PC-9 (cell line): ENCODE measurements at regions not wholly inside any gene's neighbourhood (a gene's known extent, or its start where the extent isn't known, plus 50 kb on each side); places are given as distances from the start of the nearest gene placed in this dataset.

Source experiments
- BruUV-seq: library from RNA; stranded (reverse); fragments of 400-500 nt; replicated peaks from 2 replicates; lab custom pipeline; 2021; lab: Mats Ljungman, UMichigan
- CTCF ChIA-PET: fragments of 300-600 bp; sonication (Branson Sonifier 250); formaldehyde crosslinking; loops from one replicate; lab custom pipeline; 2022; ENCODE audit warnings: antibody characterized with exemption; lab: Charles Lee
- POLR2A ChIA-PET: fragments of 300-600 bp; sonication (Branson Sonifier 250); formaldehyde crosslinking; loops from one replicate; lab custom pipeline; 2022; ENCODE audit warnings: antibody characterized with exemption; ENCODE audit not compliant: unreplicated experiment; lab: Charles Lee
- DNase-seq, 2 experiments: peaks; one replicate each; pipeline versions ENCODE4 v3.0.0 to v3.0.0-alpha.2; 2015 to 2022; ENCODE audit warnings: mixed read lengths in 1 of 2
- H2AFZ ChIP-seq: fragments of 200-600 bp; sonication (generic); 2 replicates; pipeline ENCODE4 v1.8.1; 2017; ENCODE audit warnings: antibody characterized with exemption
- H3F3A ChIP-seq: fragments of 200-600 bp; sonication (generic); 2 replicates; pipeline ENCODE4 v1.8.1; 2017; ENCODE audit warnings: antibody characterized with exemption, mild to moderate bottlenecking, low read depth; ENCODE audit not compliant: insufficient read depth
- H3K27ac ChIP-seq: fragments of 200-600 bp; sonication (generic); 2 replicates; pipeline ENCODE4 v1.6.1; 2016; ENCODE audit warnings: mixed run types
- H3K27me3 ChIP-seq: fragments of 200-600 bp; sonication (generic); 2 replicates; pipeline ENCODE4 v1.6.1; 2016; ENCODE audit warnings: low read depth, mixed run types; ENCODE audit not compliant: insufficient read depth
- H3K36me3 ChIP-seq: fragments of 200-600 bp; sonication (generic); 2 replicates; pipeline ENCODE4 v1.6.1; 2016; ENCODE audit warnings: low read depth, mixed run types
- H3K4me1 ChIP-seq: fragments of 200-600 bp; sonication (generic); replicated peaks from 2 replicates; pipeline ENCODE4 v1.6.1; 2016; ENCODE audit warnings: mixed run types; ENCODE audit not compliant: insufficient read depth
- H3K4me2 ChIP-seq: fragments of 200-600 bp; sonication (generic); 2 replicates; pipeline ENCODE4 v1.6.1; 2017; ENCODE audit warnings: mixed run types
- H3K4me3 ChIP-seq: fragments of 200-600 bp; sonication (generic); 2 replicates; pipeline ENCODE4 v1.6.1; 2016; ENCODE audit warnings: mixed run types
- H3K79me2 ChIP-seq: fragments of 200-600 bp; sonication (generic); 2 replicates; pipeline ENCODE4 v1.6.1; 2017; ENCODE audit warnings: low read depth, mixed run types
- H3K9me2 ChIP-seq: fragments of 200-600 bp; sonication (generic); 2 replicates; pipeline ENCODE4 v1.8.1; 2017; ENCODE audit warnings: mild to moderate bottlenecking; ENCODE audit not compliant: insufficient read depth
- H3K9me3 ChIP-seq: fragments of 200-600 bp; sonication (generic); 2 replicates; pipeline ENCODE4 v1.8.1; 2016; ENCODE audit warnings: low read depth; ENCODE audit not compliant: insufficient read depth
- H4K20me1 ChIP-seq: fragments of 200-600 bp; sonication (generic); 2 replicates; pipeline ENCODE4 v1.8.1; 2017; ENCODE audit not compliant: insufficient read depth
- CTCF ChIP-seq: fragments of 200-600 bp; sonication (generic); conservative IDR thresholded peaks from 2 replicates; pipeline ENCODE4 v1.6.1; 2017; ENCODE audit warnings: mixed run types, antibody characterized with exemption, mild to moderate bottlenecking, moderate library complexity
- EZH2 ChIP-seq: fragments of 200-600 bp; sonication (generic); IDR thresholded peaks from 2 replicates; pipeline ENCODE4 v1.8.0; 2017; ENCODE audit warnings: antibody characterized with exemption, low read depth
- intact Hi-C: fragments of 100-400 bp; cut with micrococcal nuclease; formaldehyde crosslinking; loops from one replicate; pipeline ENCODE4 v1.10.0; 2022; ENCODE audit not compliant: unreplicated experiment

- Histone ChIP-seq H3K4me1 (0 out of 2 replicates have a peak, but pooled peaks cover 15% of the 10 kb centered on the region), H3K27ac (no peak overlapping the region), H4K20me1 (no peaks in the 10 kb centered on the region), H3K9me2 (no peaks in the 10 kb centered on the region), H3K4me3 (no peak overlapping the region), H3K36me3 (no peaks in the 10 kb centered on the region), H3K27me3 (no peaks in the 10 kb centered on the region), H3K9me3 (no peaks in the 10 kb centered on the region), H3K79me2 (no peaks in the 10 kb centered on the region), H3K4me2 (no peak overlapping the region), H3F3A (peaks cover 3% of the 10 kb centered on the region; the same call in 1 of the 2 replicates), H2AFZ (no peak overlapping the region)
- CTCF ChIA-PET, result interaction anchor here (0.6 kb wide), 1 partner anchor 270 kb away, joined by 6 read pairs; no protein-coding TSS in a partner anchor
- intact Hi-C loops, result no loop called here
- TF ChIP-seq CTCF (no peak), EZH2 (no peak)
- DNase-seq, result no peak
- POLR2A ChIA-PET, result no interaction called here
- BruUV-seq, result no TSS peak
Measured at GRCh38 chr13:26456650-26457049, 100.8 kb upstream of the WASF3 start.

GRCh38 chr13:26457212-26457611 lies 100.3 kb upstream of the WASF3 start:
- ChIA-PET CTCF (interaction anchor here (0.6 kb wide), 1 partner anchor 270 kb away, joined by 6 read pairs; no protein-coding TSS in a partner anchor), POLR2A (interaction anchor here (0.6 kb wide), 1 partner anchor 224 kb away, joined by 3 read pairs; no protein-coding TSS in a partner anchor)
- no peak overlapping the region for H3K4me3 ChIP-seq
- H2AFZ ChIP-seq, result no peak overlapping the region
- no peak overlapping the region for H3K4me2 ChIP-seq
- H3K9me2 ChIP-seq, result no peaks in the 10 kb centered on the region
- H3K9me3 ChIP-seq, result no peaks in the 10 kb centered on the region
- intact Hi-C loops, result no loop called here
- no TSS peak for BruUV-seq
- H3K4me1 ChIP-seq, result 0 out of 2 replicates have a peak, but pooled peaks cover 15% of the 10 kb centered on the region
- peaks cover 3% of the 10 kb centered on the region; the same call in 1 of the 2 replicates for H3F3A ChIP-seq
- no peaks in the 10 kb centered on the region for H3K79me2 ChIP-seq
- H4K20me1 ChIP-seq, result no peaks in the 10 kb centered on the region
- TF ChIP-seq EZH2 (no peak), CTCF (no peak)
- H3K36me3 ChIP-seq, result no peaks in the 10 kb centered on the region
- no peak overlapping the region for H3K27ac ChIP-seq
- DNase-seq, result peak; percentile 32 to 68
- no peaks in the 10 kb centered on the region for H3K27me3 ChIP-seq

- CTCF ChIA-PET, result no interaction called here
Measured at GRCh38 chr13:26458196-26458749, 99.2 kb upstream of the WASF3 start.

More at GRCh38 chr13:26458196-26458749, 99.2 kb upstream of the WASF3 start:
- no peak overlapping the region for H2AFZ ChIP-seq
- H3K27me3 ChIP-seq, result no peaks in the 10 kb centered on the region
- no peaks in the 10 kb centered on the region for H3K9me3 ChIP-seq
- intact Hi-C loops, result no loop called here
- DNase-seq, result no peak
- H3F3A ChIP-seq, result peaks cover 3% of the 10 kb centered on the region; the same call in 1 of the 2 replicates
- TF ChIP-seq CTCF (no peak), EZH2 (no peak)
- 0 out of 2 replicates have a peak, but pooled peaks cover 15% of the 10 kb centered on the region for H3K4me1 ChIP-seq
- no peaks in the 10 kb centered on the region for H3K9me2 ChIP-seq
- no peak overlapping the region for H3K27ac ChIP-seq
- POLR2A ChIA-PET, result no interaction called here
- no peaks in the 10 kb centered on the region for H3K79me2 ChIP-seq
- H3K36me3 ChIP-seq, result no peaks in the 10 kb centered on the region
- no peak overlapping the region for H3K4me3 ChIP-seq
- BruUV-seq, result no TSS peak
- no peak overlapping the region for H3K4me2 ChIP-seq
- no peaks in the 10 kb centered on the region for H4K20me1 ChIP-seq
